Calu3 (cell line): ENCODE measurements at regions not wholly inside any gene's neighbourhood (a gene's known extent, or its start where the extent isn't known, plus 50 kb on each side); places are given as distances from the start of the nearest gene placed in this dataset.
A peak's percentile ranks its signal among the peaks of the same experiment; 100 is the strongest.

Experiments used
- BruUV-seq: library from RNA; stranded (reverse); fragments of 400-500 nt; replicated peaks from 2 replicates; lab custom pipeline; 2021; lab: Mats Ljungman, UMichigan
- CTCF ChIA-PET: fragments of 300-600 bp; sonication (Branson Sonifier 250); formaldehyde crosslinking; loops from one replicate; lab custom pipeline; 2022; ENCODE audit warnings: antibody characterized with exemption; lab: Charles Lee
- DNase-seq: peaks from one replicate; pipeline ENCODE4 v3.0.0; 2022
- H3K27ac Mint-ChIP-seq: one replicate; pipeline ENCODE4 v1.8.0; 2022; ENCODE audit warnings: mixed read lengths; ENCODE audit not compliant: unreplicated experiment
- H3K27me3 Mint-ChIP-seq: one replicate; pipeline ENCODE4 v1.8.0; 2022; ENCODE audit warnings: mixed read lengths; ENCODE audit not compliant: unreplicated experiment
- H3K36me3 Mint-ChIP-seq: one replicate; pipeline ENCODE4 v1.8.0; 2022; ENCODE audit warnings: mild to moderate bottlenecking, moderate library complexity, mixed read lengths; ENCODE audit not compliant: insufficient read depth, unreplicated experiment
- H3K4me1 Mint-ChIP-seq: one replicate; pipeline ENCODE4 v1.8.0; 2022; ENCODE audit warnings: mild to moderate bottlenecking, low read depth, mixed read lengths; ENCODE audit not compliant: unreplicated experiment
- H3K4me3 Mint-ChIP-seq: one replicate; pipeline ENCODE4 v1.8.0; 2022; ENCODE audit warnings: mild to moderate bottlenecking, low read depth, moderate library complexity, mixed read lengths; ENCODE audit not compliant: unreplicated experiment
- H3K9me3 Mint-ChIP-seq: one replicate; pipeline ENCODE4 v1.8.0; 2022; ENCODE audit warnings: low read depth, mixed read lengths; ENCODE audit not compliant: unreplicated experiment
- CTCF ChIP-seq: fragments of 200-600 bp; IDR thresholded peaks from one replicate; pipeline ENCODE4 v1.8.0; 2022; ENCODE audit warnings: antibody characterized with exemption; ENCODE audit not compliant: unreplicated experiment
- intact Hi-C: fragments of 100-400 bp; cut with micrococcal nuclease; formaldehyde crosslinking; loops from one replicate; pipeline ENCODE4 v1.10.0; 2022; ENCODE audit not compliant: unreplicated experiment

DNA sequence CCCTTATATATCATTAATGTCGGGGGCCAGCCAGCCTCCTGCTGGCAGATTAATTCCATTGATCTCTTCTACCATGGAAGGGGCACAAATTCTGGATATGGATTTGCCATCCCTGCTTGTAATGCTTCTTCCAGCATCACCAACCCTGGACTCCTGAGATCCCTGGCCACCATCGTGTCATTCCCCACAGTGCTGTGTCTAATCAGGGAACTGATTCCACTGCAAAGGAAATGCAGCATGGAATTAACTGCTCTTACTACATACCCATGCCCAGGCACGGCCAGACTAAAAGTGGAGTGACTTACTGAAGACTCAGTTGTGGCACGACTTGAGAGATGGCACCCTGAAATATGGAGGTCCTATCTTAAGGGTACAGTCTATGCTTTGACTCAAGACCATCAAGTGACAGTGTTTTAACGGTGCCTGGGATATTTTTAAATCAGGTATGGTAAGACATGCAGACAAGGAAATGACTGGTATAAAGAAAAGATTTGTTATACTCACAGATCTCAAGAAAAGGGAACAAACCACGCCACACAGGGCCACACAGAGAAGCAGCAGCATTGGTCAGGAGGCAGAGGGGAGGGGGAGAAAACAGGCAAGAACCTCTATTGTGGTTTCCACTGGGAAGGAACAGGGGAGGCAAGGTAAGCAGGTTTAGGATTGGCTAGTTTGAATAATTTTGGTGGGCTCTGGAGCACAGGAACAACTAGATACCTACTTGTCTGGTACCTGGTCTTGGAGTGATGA is 65.1 kb downstream of the IGLL5 start:
- intact Hi-C loops = loop anchor here (10.0 kb wide), 1 partner anchor 432 kb away; no protein-coding TSS in a partner anchor
- no peak for TF ChIP-seq CTCF
- CTCF ChIA-PET = interaction anchor here (0.7 kb wide), 1 partner anchor 192 kb away, joined by 3 read pairs; no protein-coding TSS in a partner anchor
- no peak for DNase-seq
- no TSS peak for BruUV-seq
- no peaks in the 10 kb centered on the region for H3K36me3 Mint-ChIP-seq
- no peaks in the 10 kb centered on the region for H3K9me3 Mint-ChIP-seq
- H3K27ac Mint-ChIP-seq = no peak overlapping the region
- no peak overlapping the region for H3K4me3 Mint-ChIP-seq
- peaks cover 89% of the 10 kb centered on the region for H3K27me3 Mint-ChIP-seq
- H3K4me1 Mint-ChIP-seq = no peaks in the 10 kb centered on the region

DNA sequence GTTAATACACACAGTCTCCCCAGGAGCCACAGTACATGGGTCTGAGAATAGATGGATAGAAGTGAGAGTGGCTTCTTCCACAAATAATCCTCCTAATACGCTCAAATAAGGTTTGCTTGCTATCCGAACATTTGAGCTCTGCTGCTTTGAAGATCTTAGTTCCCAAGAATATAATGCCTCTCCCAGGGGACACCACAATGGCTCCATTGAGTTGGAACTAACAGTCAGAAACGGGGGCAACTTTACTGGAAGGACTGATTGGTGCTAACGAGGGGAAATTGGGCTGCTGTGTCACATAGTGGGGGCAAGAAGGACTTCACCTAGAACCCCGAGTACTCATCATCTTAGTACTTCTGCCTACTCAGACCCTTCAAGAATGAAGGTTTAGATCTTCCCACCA is 66.2 kb downstream of the IGLL5 start:
- no peaks in the 10 kb centered on the region for H3K36me3 Mint-ChIP-seq
- CTCF ChIA-PET = interaction anchor here (0.7 to 1.6 kb wide), 3 partner anchors 12 to 298 kb away, joined by 3 to 5 read pairs (median 3); no protein-coding TSS in a partner anchor
- no peak for DNase-seq
- intact Hi-C loops = loop anchor here (10.0 kb wide), 1 partner anchor 431 kb away; no protein-coding TSS in a partner anchor
- H3K4me1 Mint-ChIP-seq = no peaks in the 10 kb centered on the region
- no peaks in the 10 kb centered on the region for H3K9me3 Mint-ChIP-seq
- H3K27ac Mint-ChIP-seq = no peak overlapping the region
- no TSS peak for BruUV-seq
- H3K27me3 Mint-ChIP-seq = peaks cover 96% of the 10 kb centered on the region
- H3K4me3 Mint-ChIP-seq = no peak overlapping the region
- no peak for TF ChIP-seq CTCF

DNA sequence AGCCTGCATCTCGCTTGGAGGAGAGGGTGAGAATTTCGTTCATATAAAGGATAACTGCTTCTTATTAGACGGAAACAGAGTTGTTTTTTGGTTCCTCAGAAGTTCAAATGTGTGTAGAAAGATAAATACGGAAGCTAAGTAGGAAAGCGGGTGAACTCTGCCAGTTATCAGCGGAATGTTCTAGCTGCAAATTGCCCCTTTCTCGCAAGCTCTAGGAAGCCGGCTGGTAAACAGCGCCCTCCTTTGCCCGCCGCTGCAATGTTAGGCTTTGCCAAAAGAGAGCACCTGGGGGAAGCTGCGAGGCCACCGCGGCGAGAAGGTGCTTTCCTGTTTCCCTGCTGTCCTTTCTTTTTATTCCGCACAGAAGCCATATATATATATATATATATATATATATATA is 67.0 kb downstream of the IGLL5 start:
- H3K36me3 Mint-ChIP-seq = no peaks in the 10 kb centered on the region
- H3K27ac Mint-ChIP-seq = no peak overlapping the region
- peak; percentile 19 for TF ChIP-seq CTCF
- BruUV-seq = no TSS peak
- peak; percentile 28 for DNase-seq
- no peak overlapping the region for H3K4me3 Mint-ChIP-seq
- intact Hi-C loops = loop anchor here (5.0 to 10.0 kb wide), 4 partner anchors 367 to 583 kb away; no protein-coding TSS in a partner anchor
- H3K27me3 Mint-ChIP-seq = peaks cover 88% of the 10 kb centered on the region
- CTCF ChIA-PET = interaction anchor here (0.6 to 1.8 kb wide), 7 partner anchors 99 to 288 kb away, joined by 3 to 15 read pairs (median 4); no protein-coding TSS in a partner anchor
- no peaks in the 10 kb centered on the region for H3K9me3 Mint-ChIP-seq
- no peaks in the 10 kb centered on the region for H3K4me1 Mint-ChIP-seq

DNA sequence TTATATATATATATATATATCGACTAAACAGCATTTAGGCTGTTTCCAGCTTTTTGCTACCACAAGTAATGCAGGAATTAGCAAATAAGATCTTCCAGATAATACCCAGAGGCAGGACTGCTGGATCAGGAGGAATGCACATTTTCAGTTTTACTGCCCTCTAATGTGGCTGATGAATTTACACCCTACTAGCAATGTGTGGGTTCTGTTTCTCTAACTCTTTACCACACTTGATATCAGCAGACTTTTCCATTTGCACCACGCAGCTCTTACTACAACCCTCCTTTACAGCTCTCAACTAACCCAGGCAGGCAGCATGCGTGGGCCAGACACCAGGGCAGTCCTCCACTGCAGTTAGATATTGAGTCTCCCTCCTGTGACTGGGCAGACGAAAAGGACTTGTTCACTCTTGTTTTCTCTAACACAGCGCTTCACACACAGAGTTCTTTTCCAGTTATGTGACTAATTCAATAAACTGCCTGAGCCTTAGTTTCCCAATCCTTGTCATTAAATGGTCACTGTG is 67.7 kb downstream of the IGLL5 start:
- intact Hi-C loops = loop anchor here (5.0 to 10.0 kb wide), 4 partner anchors 368 to 582 kb away; no protein-coding TSS in a partner anchor
- no peak for DNase-seq
- no peaks in the 10 kb centered on the region for H3K4me1 Mint-ChIP-seq
- no TSS peak for BruUV-seq
- no peaks in the 10 kb centered on the region for H3K9me3 Mint-ChIP-seq
- TF ChIP-seq CTCF = no peak
- CTCF ChIA-PET = interaction anchor here (0.6 to 2.2 kb wide), 10 partner anchors 78 to 600 kb away, joined by 3 to 15 read pairs (median 4); no protein-coding TSS in a partner anchor
- H3K27ac Mint-ChIP-seq = no peak overlapping the region
- no peak overlapping the region for H3K4me3 Mint-ChIP-seq
- H3K36me3 Mint-ChIP-seq = no peaks in the 10 kb centered on the region
- peaks cover 81% of the 10 kb centered on the region for H3K27me3 Mint-ChIP-seq
